AG04450 (cell line): ENCODE measurements at regions not wholly inside any gene's neighbourhood (a gene's known extent, or its start where the extent isn't known, plus 50 kb on each side); places are given as distances from the start of the nearest gene placed in this dataset.

Source experiments
- CTCF ChIA-PET: fragments of 300-600, 350-600 bp; formaldehyde crosslinking; extraction: SDS; loops from one replicate; lab custom pipeline; 2022; ENCODE audit warnings: antibody characterized with exemption, inconsistent platforms; lab: Charles Lee
- POLR2A ChIA-PET: fragments of 350-600 bp; formaldehyde crosslinking; extraction: SDS; loops from one replicate; lab custom pipeline; 2021; ENCODE audit warnings: antibody characterized with exemption, inconsistent platforms; lab: Yijun Ruan, JAX
- DNase-seq: peaks from one replicate; pipeline ENCODE4 v3.0.0-alpha.2; 2011; ENCODE audit warnings: low read depth, low spot score
- H3K27ac ChIP-seq: one replicate; pipeline ENCODE4 v1.5.1; 2012; ENCODE audit warnings: low read depth, low read length, control low read depth
- H3K27me3 ChIP-seq: one replicate; pipeline ENCODE4 v1.6.0; 2012; ENCODE audit warnings: low read length; ENCODE audit not compliant: control insufficient read depth, insufficient read depth
- H3K4me3 ChIP-seq: 2 replicates; pipeline ENCODE4 v1.5.1; 2011; ENCODE audit warnings: mild to moderate bottlenecking, low read depth, low read length, control low read depth
- H3K9me3 ChIP-seq: 2 replicates; pipeline ENCODE4 v1.5.1; 2012; ENCODE audit warnings: low read length; ENCODE audit not compliant: control insufficient read depth, insufficient read depth
- TF ChIP-seq, protein P1 (sequence below): IDR thresholded peaks from 2 replicates; pipeline ENCODE4 v1.5.1; 2011; ENCODE audit warnings: low read depth, low read length, control low read depth, inconsistent platforms

DNA sequence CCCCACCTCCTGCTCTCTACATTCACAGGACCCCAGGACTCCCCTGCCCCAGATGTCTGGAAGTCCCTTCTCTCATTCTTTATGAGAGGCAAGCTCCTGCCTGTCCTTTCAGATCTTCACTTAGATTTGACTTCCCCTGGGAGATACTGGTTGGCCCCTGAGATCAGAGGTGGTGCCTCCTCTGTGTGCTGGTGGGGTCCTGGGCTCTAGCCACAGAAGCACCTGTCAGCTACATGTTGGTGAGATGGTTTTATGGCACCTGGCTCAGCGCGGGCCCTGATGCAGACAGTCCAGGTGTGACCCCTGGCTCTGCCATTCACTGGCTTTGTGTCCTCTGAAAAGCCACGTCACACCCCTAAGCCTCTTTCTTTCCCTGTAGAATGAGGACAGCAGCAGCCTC, 369.6 kb upstream of the ID2 start:
- POLR2A ChIA-PET, result no interaction called here
- Histone ChIP-seq H3K27ac (no peak overlapping the region), H3K4me3 (no peak overlapping the region), H3K27me3 (no peaks in the 10 kb centered on the region), H3K9me3 (no peaks in the 10 kb centered on the region)
- TF ChIP-seq, protein P1, sequence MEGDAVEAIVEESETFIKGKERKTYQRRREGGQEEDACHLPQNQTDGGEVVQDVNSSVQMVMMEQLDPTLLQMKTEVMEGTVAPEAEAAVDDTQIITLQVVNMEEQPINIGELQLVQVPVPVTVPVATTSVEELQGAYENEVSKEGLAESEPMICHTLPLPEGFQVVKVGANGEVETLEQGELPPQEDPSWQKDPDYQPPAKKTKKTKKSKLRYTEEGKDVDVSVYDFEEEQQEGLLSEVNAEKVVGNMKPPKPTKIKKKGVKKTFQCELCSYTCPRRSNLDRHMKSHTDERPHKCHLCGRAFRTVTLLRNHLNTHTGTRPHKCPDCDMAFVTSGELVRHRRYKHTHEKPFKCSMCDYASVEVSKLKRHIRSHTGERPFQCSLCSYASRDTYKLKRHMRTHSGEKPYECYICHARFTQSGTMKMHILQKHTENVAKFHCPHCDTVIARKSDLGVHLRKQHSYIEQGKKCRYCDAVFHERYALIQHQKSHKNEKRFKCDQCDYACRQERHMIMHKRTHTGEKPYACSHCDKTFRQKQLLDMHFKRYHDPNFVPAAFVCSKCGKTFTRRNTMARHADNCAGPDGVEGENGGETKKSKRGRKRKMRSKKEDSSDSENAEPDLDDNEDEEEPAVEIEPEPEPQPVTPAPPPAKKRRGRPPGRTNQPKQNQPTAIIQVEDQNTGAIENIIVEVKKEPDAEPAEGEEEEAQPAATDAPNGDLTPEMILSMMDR, result no peak
- CTCF ChIA-PET, result no interaction called here
- no peak for DNase-seq

DNA sequence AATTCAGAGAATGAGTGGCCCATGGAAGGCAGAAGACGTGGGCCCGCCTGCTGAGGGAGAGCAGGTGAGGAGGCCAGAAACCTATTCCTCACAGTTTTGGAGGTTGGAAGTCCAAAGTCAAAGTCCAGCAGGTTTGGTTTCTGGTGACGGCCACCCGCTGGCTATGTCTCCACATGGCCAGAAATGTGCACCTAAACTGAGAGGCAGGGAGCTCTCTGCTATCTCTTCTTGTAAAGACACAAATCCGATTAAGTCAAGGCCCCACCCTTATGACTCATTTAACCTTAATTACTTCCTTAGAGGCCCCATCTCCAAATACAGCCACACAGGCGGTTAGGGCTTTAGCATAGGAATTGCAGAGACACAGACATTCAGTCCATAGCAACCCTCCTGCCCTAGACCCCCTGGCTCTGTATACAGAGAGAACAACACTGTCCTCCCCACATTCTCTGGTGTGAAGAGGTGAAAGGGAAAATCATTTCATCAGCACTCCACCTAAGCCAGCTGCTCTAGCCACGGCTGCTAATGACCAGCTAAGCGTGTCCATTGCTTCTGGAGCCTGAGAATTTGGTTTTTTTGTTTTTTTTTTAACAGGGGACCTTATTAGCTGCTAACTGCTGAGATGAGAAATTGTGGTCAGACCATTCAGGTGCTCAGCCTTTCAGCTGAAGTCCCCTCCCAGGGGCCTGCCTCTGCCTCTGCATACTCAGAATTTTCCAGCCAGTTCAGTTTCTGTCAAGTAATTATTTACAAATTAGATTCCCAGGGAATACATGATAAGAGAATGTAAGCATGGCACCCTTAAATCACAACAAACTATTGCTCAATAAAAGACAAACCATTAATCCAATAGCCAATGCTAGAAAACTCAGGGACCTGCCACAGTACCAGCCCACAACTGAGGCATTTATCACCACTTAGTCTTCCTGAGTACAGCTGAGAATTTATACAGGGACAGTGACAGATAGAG, 368.7 kb upstream of the ID2 start:
- TF ChIP-seq, protein P1, result no peak
- no peak overlapping the region for H3K27ac ChIP-seq
- H3K4me3 ChIP-seq, result no peak overlapping the region
- no peak for DNase-seq
- no peaks in the 10 kb centered on the region for H3K9me3 ChIP-seq
- ChIA-PET POLR2A (no interaction called here), CTCF (no interaction called here)
- H3K27me3 ChIP-seq, result no peaks in the 10 kb centered on the region

DNA sequence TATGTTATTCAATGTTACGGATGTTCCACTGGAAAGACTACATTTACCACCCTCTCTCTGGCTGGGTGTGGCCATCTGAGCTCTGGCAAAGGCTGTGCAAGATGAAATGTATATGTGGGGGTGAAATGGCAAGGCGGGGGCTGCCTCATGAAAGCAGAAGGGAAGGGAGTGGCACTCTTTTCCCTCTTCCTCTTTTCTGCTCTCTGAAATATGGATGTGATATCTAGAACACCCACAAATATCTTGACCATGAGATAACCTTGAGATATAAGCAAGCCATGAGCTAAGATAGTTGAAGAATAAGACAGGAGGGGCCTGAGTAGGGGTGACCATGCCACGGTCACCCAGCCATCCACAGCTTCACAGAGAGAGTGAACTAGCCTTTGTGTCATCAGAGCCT, 367.8 kb upstream of the ID2 start:
- H3K27me3 ChIP-seq, result peaks cover 2% of the 10 kb centered on the region
- H3K4me3 ChIP-seq, result no peak overlapping the region
- no peak overlapping the region for H3K27ac ChIP-seq
- DNase-seq, result no peak
- TF ChIP-seq, protein P1, result no peak
- POLR2A ChIA-PET, result no interaction called here
- CTCF ChIA-PET, result no interaction called here
- H3K9me3 ChIP-seq, result no peaks in the 10 kb centered on the region

DNA sequence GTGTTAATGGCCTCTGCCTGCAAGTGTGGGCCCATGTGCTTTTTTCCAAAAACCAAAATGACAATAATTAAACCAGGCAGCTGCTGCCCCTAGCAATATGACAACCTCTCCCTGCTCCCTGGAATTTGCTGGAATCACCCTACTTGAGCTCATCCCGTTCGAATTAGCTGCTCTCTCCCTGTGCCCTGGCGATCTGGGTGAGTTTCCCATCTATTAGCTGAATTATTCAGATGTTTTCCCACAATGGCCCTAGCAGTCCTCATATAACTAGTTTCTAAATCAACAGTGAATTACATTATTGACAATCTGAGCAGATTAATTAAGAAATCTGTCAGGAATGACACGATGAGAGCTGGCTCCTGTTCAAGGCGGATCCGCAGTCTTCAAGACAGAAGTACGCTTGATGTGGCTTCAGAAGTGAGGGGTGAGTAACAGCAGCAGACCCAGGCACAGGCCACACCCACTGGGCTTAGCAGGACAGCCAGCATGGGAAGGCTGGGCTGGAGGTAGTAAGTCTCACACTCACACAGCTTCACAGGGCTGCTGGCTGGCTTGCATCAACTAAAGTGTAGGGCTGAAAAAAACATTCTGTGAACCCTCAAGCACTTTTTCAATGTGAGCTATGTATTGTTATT, 366.2 kb upstream of the ID2 start:
- CTCF ChIA-PET, result no interaction called here
- H3K27me3 ChIP-seq, result peaks cover 2% of the 10 kb centered on the region
- no peaks in the 10 kb centered on the region for H3K9me3 ChIP-seq
- H3K4me3 ChIP-seq, result no peak overlapping the region
- H3K27ac ChIP-seq, result no peak overlapping the region
- no peak for DNase-seq
- TF ChIP-seq, protein P1, result no peak
- POLR2A ChIA-PET, result no interaction called here

DNA sequence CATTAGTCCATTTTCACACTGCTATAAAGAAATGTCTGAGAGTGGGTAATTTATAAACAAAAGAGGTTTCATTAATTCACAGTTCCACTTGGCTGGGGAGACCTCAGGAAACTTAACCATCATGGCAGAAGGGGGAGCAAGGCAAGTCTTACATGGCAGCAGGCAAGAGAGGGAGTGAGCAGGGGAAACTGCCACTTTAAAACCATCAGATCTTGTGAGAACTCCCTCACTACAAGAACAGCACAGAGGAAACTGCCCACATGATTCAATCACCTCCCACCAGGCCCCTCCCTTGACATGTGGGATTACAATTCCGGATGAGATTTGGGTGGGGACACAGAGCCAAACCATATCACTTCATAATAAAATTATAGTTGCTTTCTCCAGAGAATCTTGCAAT, 365.5 kb upstream of the ID2 start:
- ChIA-PET CTCF (no interaction called here), POLR2A (no interaction called here)
- Histone ChIP-seq H3K9me3 (no peaks in the 10 kb centered on the region), H3K27ac (no peak overlapping the region), H3K4me3 (no peak overlapping the region), H3K27me3 (peaks cover 2% of the 10 kb centered on the region)
- TF ChIP-seq, protein P1, result no peak
- no peak for DNase-seq
